SK-N-DZ (cell line): ENCODE measurements at regions not wholly inside any gene's neighbourhood (a gene's known extent, or its start where the extent isn't known, plus 50 kb on each side); places are given as distances from the start of the nearest gene placed in this dataset.
A peak's percentile ranks its signal among the peaks of the same experiment; 100 is the strongest.
"Not testable (repeated sequence)": the region's sequence is repeated elsewhere in the genome, so short reads cannot be mapped to it uniquely, and the experiment has no call there.

Experiments
- DNase-seq: peaks from one replicate; pipeline ENCODE4 v3.0.0-alpha.2; 2015; ENCODE audit warnings: low spot score

DNA sequence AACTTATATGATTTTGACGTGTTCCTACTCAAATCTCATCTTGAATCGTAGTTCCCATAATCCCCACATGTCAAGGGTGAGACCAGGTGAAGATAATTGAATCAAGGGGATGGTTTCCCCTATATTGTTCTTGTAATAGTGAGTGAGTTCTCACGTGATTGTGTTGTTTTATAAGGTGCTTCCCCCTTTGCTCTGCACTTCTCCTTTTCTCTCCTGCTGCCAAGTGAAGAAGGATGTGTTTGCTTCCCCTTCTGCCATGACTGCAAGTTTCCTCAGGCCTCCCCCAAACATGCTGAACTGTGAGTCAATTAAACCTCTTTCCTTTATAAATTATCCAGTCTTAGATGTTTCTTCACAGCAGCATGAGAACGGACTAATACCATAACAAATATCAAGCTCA, 83.2 kb downstream of the MANEA start:
- DNase-seq = no peak

DNA sequence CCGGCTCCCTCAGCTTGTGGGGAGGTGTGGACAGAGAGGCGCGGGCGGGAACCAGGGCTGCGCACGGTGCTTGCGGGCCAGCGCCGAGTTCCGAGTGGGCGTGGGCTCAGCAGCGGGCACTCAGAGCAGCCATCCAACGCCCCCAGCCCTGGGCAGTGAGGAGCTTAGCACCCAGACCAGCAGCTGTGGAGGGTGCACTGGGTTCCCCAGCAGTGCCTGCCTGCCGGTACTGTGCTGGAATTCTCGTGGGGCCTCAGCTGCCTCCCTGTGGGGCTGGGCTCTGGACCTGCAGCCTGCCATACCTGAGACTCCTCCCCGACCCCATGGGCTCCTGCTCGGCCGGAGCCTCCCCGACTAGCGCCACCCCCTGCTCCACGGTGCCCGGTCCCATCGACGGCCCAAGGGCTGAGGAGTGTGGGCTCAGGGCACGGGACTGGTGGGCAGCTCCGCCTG, 92.7 kb downstream of the MANEA start:
- no peak for DNase-seq

DNA sequence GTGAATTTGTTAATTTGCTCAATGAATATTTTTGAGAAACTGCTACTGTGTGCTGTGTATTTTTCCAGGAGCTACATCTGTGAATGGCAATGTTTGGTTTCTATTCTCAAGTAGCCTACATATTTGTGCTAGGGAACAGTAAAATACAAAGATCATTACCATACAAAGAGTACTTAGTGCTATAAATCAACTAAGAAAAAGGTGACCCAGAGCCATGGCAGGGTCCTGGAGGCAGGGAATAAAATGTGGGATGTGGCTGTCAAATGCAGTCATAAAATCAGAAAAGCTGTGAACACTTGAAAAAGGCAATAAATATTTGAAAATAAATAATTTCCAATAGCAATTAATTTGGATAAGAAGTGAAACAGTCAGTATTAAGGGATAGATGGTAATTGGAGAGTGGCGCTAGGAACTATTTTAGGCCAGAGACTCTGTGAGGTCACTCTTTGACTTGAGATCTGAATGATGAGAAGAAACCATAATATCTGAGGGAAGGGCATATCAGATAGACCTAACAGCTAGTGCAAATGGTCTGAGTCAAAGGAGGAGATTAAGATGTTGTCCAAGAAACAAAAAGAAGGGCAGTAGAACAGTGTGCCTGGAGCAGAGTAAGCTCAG, 98.8 kb downstream of the MANEA start:
- DNase-seq = no peak

DNA sequence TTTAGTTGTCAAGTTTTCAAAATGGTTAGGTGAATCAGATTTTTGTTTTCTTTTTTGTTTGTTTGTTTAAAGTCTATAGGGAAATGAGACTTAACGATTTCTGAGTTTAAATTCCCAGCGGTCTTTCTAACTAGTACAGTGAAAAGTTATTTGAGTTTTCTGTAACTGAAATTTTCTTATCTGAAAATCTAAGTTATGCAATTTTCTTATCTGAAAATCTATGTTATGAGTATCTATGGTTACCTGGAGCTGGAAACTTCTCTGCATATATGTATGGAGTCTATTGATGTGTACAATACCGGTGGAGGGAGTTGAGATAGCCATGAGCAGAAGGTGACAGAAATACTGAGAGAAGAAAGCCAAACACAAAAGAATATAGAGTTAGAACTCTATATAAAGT, 102.6 kb downstream of the MANEA start:
- no peak for DNase-seq

DNA sequence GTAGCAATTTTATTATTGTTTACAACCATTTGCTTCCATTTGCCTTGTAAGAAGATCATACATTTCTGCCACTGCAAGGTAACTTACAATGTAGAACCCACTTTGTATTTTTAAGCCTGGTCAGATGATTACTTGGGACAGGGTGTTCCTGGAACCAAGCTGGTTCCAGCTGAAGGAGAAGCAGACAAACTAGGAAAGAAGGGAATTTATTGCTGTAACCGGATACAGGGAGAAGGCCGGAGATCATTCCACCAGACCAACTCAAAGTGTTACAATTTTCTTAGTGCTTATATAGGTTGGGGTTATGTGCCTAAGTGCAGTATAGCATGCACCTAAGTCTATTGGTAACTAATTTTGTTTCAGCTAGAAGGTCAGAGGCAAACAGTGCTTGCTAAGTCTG, 104.4 kb downstream of the MANEA start:
- no peak for DNase-seq

DNA sequence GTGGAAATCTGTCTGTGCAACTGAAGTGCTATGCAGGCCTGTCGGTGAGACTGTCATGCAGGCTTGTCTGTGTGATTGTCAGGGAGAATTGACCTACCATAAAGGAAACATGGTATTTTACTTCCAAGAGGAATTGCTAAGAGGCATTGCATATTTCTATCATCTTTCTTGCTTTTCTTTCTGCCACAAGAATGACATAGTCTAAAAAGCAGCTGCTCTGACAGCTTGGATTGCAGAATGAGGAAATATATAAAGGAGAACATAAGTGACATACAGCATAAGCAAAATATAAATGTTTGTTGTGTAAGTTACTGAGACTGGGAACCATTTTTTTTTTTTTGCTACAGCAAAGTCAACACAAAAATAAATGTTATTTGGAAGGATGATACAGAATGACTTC, 105.1 kb downstream of the MANEA start:
- no peak for DNase-seq

DNA sequence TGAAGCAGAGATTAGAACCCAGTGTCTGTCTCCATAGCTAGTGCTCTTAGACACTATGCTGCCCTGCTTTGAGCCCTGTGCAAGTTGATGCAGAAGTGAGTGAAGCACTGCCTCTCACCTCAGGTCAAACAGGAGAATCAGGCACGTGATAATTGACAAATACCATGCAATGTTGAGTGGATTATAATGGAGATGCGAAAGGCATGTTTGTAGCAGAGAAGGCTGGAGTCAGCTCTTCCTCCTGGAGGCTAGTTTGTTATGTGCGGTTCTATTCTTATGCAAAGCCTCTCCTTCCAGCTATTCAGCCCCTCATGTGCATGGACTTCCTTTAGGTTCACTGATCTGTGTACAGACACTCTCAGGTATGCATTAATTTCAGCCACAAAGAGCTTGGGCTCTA, 108.5 kb downstream of the MANEA start:
- DNase-seq = peak; percentile 7

DNA sequence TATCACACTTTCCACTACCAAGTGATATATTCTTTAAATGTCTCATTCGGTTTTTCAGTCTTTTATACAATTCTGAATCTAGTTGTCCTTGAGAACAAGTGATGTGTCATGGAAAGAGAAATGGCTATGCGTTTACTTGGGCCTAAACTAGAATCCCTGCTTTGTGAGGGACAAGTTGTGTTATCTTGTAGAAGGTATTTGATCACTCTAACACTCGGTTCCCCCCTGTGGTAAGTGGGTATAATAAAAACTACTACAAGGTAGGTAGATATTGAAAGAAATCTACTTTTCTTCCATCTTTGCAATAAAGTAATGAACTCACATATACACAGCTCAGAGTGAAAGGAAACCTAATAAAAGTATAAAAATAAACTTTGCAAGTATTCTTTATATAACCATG, 108.9 kb downstream of the MANEA start:
- no peak for DNase-seq

DNA sequence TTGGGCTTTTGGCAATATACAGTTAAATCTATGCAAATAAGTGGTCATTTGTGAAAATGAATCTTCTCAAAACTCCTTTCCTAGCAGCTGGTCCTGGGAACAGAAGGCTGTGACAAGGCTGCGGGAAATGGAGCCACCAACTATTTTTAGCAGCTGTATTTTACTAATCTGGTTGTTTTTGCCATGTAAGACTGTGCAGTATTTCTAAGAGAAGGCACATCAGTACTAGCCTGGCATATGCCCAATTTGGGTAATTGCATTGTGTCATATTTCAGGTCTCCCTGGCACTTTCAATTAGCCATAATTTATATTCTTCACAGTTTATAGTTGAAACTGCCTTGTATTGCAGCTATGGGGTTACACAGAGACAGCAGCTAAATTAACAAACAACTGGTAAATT, 109.6 kb downstream of the MANEA start:
- DNase-seq = no peak

DNA sequence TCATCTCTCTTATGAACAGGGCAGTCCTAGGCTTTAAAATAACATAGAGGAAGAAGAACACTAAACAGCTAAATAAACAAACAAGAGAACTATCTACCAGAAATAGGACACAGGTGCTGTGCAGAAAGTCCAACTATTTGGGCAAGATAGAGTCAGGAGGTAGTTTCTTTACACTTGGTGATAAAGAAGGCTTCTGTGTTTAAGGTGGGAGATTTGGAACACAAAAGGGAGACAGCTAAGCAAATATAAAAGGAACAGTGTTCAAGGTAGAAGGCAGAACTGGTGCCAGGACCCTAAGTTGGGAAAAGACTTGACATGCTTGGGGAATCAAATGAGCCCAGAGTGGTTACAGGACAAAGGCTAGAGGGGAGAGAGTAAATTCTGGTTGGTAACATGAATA, 110.5 kb downstream of the MANEA start:
- DNase-seq = no peak

DNA sequence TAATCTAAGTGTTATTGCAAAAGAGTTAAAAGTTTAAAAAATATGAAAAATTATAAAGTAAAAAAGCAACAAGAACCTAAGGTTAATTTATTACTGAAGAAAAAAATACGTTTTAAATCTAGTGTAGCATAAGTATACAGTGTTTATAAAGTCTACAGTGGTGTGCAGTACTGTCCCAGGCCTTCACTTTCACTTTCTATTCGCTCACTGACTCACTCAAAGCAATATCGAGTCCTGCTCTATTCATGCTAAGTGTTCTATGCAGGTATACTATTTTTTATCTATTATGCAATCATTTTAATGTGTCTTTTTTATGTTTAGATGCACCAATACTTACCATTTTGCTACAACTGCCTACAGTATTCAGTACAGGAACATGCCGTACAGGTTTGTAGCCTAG, 113.0 kb downstream of the MANEA start:
- DNase-seq = no peak

DNA sequence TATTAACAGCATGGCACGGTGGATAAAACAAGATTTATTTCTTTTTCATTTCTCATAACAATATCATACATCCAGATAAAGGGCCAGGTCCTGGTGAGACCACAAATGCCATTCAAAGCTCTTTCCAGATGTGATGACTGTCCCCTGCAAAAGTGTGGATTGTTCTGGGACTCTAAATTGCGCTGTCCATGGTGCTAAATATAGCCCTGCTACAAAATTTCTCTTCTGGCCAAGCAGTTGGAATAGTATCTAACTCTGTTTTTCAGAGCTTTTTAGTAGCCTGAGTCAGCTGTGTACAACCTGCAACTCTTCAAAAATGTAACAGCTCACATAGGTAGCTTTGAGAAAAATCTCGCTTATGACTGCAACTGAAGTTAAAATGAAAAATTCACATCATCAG, 115.8 kb downstream of the MANEA start:
- no peak for DNase-seq

DNA sequence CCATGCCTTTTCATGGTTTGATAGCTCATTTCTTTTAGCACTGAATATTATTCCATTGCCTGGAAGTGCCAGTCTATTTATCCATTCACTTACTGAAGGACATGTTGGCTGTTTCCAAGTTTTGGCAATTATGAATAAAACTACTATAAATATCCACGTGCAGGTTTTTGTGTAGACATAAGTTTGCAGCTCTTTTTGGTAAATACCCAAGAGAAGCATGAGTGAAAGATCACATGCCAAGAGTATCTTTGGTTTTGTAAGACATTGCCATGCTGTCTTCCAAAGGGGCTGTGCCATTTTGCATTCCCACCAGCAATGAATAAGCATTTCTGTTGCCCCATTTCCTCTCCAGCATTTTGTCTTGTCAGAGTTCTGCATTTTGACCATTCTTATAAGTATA, 120.9 kb downstream of the MANEA start:
- no peak for DNase-seq

DNA sequence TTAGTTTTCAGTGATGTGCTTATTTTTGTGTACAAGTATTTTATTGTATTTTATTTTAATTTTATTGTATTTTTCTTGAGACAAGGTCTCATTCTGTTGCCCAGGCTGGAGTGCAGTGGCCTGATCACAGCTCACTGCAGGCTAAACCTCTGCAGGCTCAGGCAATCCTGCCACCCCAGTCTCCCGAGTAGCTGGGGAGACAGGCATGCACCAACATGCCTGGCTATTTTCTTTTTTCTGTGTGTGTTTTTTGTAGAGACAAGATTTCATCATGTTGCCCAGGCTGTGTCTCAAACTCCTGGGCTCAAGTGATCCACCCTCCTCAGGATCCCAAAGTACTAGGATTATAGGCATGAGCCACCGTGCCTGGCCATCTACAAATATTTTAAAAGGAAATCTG, 146.3 kb downstream of the MANEA start:
- no peak for DNase-seq

DNA sequence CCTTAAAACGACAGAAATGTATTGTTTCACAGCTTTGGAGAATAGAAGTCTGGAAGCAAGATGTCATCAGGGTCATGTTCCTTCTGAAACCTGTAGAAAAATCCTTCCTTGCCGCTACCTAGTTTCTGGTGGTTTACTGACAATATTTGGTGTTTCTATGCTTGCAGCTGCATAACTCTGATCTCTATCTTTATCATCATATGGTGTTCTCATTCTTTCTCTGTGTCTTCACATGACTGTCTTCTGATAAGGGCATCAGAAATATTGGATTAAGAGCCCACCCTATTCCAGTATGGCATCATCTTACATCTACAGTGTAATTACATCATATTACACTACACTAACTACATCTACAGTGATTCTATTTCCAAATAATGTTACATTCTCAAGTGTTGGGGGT, 148.0 kb downstream of the MANEA start:
- DNase-seq = peak; percentile 75

DNA sequence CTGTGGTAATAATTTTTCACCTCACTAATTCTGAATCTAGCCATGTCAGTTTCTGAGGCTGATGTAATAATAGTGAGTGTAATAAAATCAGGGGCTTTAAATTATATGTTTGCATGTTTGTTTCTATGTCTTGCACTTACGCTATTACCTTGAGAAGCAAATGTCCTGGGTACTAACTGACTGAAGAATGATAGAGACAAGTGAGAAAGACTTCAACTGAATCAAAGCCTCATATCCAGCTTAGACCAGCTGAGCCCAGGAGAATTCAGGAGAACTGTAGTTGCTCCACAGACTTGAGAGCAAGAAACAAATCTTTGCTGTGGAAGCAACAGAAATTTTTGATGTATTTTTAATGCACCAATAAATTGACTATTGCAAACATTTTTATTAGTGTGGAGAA, 162.8 kb downstream of the MANEA start:
- DNase-seq = no peak

DNA sequence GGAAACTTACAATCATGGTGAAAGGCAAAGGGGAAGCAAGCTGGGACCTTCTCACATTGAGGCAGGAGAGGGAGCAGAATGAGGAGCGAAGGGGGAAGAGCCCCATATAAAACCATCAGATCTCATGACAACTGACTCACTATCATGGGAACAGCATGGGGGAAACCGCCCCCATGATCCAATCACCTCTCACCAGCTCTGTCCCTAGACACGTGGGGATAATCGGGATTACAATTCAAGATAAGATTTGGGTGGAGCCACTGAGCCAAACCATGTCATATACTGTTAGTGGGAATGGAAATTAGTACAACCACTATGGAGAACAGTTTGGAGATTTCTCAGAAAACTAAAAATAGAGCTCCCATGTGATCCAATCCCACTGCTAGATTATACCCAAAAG, 163.7 kb downstream of the MANEA start:
- no peak for DNase-seq

DNA sequence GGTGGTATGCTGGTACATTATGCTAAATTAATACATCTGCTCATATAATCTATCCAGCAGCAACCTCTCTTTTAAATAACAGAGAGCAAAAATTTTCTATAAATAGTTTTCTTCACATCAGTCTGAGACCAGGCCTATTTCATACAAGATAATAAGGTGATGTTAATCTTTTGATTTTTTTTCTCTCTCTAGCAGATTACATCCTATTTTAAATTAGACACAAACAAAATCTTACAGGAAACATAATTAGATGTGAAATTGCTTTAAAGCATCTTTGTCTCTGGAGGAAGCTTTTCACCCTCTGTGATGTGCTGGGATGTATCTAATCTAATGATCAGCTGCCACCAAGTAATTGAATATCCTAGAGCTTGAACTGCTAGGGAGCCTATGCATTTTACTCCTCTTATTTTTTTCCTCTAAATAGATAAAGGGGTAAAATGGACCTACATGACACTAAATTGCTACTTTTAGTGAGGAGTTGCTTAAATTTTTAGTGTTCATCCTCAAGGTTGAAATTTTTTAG, 165.5 kb downstream of the MANEA start:
- peak; percentile 80 for DNase-seq

DNA sequence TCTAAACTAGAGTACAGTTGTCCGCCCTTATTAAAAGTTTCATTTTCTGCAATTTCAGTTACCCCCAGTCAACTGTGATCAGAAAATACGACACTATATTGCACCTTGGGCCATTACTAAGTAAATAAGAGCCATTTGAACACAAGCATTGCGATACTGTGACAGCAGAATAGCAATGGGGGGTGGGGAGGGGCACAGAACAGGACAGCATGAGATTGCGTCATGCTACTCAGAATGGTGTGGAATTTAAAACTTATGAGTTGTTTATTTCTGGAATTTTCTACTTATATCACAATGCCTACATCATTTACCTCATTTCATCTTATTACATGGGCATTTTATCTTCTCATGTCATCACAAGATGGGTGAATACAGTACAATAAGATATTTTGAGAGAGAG, 166.3 kb downstream of the MANEA start:
- no peak for DNase-seq

DNA sequence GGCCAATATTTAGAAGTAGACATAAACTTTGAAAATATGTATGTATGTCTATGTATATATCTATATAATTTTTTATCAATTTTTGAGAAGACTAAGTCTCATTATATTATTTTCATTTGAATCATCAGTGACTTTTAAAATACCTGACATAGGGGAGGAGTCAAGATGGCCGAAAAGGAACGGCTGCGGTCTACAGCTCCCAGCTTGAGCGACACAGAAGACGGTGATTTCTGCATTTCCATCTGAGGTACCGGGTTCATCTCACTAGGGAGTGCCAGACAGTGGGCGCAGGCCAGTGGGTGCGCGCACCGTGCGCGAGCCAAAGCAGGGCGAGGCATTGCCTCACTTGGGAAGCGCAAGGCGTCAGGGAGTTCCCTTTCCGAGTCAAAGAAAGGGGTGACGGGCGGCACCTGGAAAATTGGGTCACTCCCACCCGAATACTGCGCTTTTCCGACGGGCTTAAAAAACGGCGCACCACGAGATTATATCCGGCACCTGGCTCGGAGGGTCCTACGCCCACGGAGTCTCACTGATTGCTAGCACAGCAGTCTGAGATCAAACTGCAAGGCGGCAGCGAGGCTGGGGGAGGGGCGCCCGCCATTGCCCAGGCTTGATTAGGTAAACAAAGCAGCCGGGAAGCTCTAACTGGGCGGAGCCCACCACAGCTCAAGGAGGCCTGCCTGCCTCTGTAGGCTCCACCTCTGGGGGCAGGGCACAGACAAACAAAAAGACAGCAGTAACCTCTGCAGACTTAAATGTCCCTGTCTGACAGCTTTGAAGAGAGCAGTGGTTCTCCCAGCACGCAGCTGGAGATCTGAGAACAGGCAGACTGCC, 181.1 kb downstream of the MANEA start:
- not testable (repeated sequence) for DNase-seq

DNA sequence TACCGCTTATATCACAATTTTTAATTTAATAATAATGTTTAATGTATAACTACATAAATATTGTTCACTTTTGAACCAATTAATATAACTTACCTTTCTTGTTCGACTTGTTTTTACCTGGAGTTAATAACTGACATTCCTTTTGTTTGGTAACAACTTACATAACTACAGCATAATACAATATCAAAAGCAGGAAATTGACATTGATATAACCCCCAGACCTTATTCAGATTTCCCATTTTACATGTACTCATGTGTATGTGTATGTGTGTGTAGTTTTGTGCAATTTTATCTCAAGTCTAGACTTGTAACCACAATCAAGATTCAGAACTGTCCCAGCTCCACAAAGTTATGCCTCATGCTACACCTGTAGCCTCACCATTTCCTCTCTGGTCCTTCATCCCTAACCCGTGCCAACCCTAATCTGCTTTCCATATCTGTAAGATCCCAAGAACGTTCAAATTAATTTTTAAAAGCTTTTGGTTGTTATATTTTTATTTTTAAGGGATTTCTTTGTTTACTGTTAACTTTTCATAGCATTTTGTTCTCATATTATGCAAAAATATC, 190.6 kb downstream of the MANEA start:
- no peak for DNase-seq

DNA sequence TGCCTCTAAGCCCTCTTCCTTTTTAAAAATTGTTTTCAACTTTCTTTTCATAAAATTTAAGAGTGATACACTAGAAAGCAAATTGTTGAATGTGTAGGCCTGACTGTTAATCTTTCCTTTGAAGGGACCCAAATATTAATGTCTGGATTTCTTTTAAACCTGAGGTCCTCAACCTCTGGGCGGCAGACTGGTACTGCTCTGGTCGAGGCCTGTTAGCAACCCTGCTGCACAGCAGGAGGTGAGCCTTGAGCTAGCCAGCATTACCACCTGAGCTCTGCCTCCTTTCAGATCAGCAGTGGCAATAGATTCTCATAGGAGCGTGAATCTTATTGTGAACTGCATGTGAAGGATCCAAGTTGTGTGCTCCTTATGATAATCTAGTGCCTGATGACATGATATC, 191.2 kb downstream of the MANEA start:
- DNase-seq = no peak

DNA sequence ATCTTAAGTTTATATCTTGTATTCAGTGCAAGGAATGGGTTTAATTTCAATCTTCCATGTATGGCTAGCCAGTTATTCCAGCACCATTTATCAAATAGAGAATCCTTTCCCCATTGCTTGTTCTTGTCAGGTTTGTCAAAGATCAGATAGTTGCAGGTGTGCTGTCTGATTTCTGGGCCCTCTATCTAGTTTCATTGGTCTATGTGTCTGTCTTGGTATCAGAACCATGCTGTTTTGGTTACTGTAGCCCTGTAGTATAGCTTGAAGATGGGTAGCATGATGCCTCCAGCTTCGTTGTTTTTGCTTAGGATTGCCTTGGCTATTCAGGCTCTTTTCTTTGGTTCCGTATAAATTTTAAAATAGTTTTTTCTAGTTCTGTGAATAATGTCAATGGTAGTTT, 200.0 kb downstream of the MANEA start:
- DNase-seq = no peak
